ENCODE measurements at regions not wholly inside any gene's neighbourhood (a gene's known extent, or its start where the extent isn't known, plus 50 kb on each side); places are given as distances from the start of the nearest gene placed in this dataset.
"Not testable (repeated sequence)": the region's sequence is repeated elsewhere in the genome, so short reads cannot be mapped to it uniquely, and the experiment has no call there.

GRCh38 chr3:39739658-39740057 lies 69.8 kb upstream of the MYRIP start:
- H3K27me3 Mint-ChIP-seq: not testable (repeated sequence)

GRCh38 chr3:39744746-39745145 lies 64.7 kb upstream of the MYRIP start:
- POLR2A ChIA-PET: no interaction called here
- Mint-ChIP-seq H3K4me3 (no peak overlapping the region), H3K27me3 (peaks cover 7% of the 10 kb centered on the region), H3K36me3 (ENCODE audit: low read depth) (no peaks in the 10 kb centered on the region), H3K4me1 (no peaks in the 10 kb centered on the region), H3K27ac (no peak overlapping the region), H3K9me3 (no peaks in the 10 kb centered on the region)
- no peak for DNase-seq
- CTCF ChIA-PET: interaction anchor here (0.7 kb wide), 1 partner anchor 11 kb away, joined by 3 read pairs; no protein-coding TSS in a partner anchor

More at GRCh38 chr3:39739658-39740057, 69.8 kb upstream of the MYRIP start:
- H3K27ac Mint-ChIP-seq; POLR2A ChIA-PET; H3K36me3 Mint-ChIP-seq (ENCODE audit: low read depth); CTCF ChIA-PET; H3K9me3 Mint-ChIP-seq; H3K4me3 Mint-ChIP-seq; H3K4me1 Mint-ChIP-seq; DNase-seq: not testable (repeated sequence)

- Mint-ChIP-seq H3K4me1 (no peaks in the 10 kb centered on the region), H3K27ac (no peak overlapping the region), H3K4me3 (no peak overlapping the region), H3K36me3 (ENCODE audit: low read depth) (no peaks in the 10 kb centered on the region), H3K27me3 (no peaks in the 10 kb centered on the region), H3K9me3 (no peaks in the 10 kb centered on the region)
- no peak for DNase-seq
- POLR2A ChIA-PET: no interaction called here
- CTCF ChIA-PET: no interaction called here
Measured at GRCh38 chr3:39748002-39748401, 61.4 kb upstream of the MYRIP start.

GRCh38 chr3:39748763-39749162 lies 60.6 kb upstream of the MYRIP start:
- no peaks in the 10 kb centered on the region for H3K4me1 Mint-ChIP-seq
- CTCF ChIA-PET: no interaction called here
- no peaks in the 10 kb centered on the region for H3K9me3 Mint-ChIP-seq
- POLR2A ChIA-PET: no interaction called here
- DNase-seq: no peak
- no peak overlapping the region for H3K27ac Mint-ChIP-seq
- H3K27me3 Mint-ChIP-seq: no peaks in the 10 kb centered on the region
- H3K36me3 Mint-ChIP-seq (ENCODE audit: low read depth): no peaks in the 10 kb centered on the region
- no peak overlapping the region for H3K4me3 Mint-ChIP-seq

GRCh38 chr3:39750712-39751111 lies 58.7 kb upstream of the MYRIP start:
- ChIA-PET CTCF (no interaction called here), POLR2A (interaction anchor here (0.6 kb wide), 1 partner anchor 345 kb away, joined by 3 read pairs; no protein-coding TSS in a partner anchor)
- H3K27ac Mint-ChIP-seq: no peak overlapping the region
- H3K4me3 Mint-ChIP-seq: no peak overlapping the region
- DNase-seq: no peak
- no peaks in the 10 kb centered on the region for H3K4me1 Mint-ChIP-seq
- H3K36me3 Mint-ChIP-seq (ENCODE audit: low read depth): no peaks in the 10 kb centered on the region
- no peaks in the 10 kb centered on the region for H3K27me3 Mint-ChIP-seq
- no peaks in the 10 kb centered on the region for H3K9me3 Mint-ChIP-seq

DNA sequence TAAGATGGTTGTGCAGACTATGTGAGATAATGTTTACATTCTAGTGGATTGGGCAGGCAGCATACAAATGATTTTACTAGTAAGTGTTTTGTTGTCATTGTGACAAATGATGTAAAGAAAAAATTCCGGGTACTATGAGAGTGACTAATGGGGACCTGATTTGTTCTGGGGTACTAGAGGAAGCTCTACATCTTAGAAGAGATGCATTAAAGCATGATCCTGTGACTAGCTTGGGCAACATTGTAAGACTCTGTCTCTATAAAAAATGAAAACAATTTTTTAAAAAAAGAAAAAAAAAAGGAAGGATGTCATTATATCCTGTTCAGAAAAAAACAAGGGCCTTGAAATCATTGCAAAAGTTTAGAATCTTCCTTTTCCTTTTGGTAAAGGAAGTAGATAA lies 58.1 kb upstream of the MYRIP start:
- Mint-ChIP-seq H3K4me3 (no peak overlapping the region), H3K4me1 (no peaks in the 10 kb centered on the region)
- POLR2A ChIA-PET: no interaction called here

DNA sequence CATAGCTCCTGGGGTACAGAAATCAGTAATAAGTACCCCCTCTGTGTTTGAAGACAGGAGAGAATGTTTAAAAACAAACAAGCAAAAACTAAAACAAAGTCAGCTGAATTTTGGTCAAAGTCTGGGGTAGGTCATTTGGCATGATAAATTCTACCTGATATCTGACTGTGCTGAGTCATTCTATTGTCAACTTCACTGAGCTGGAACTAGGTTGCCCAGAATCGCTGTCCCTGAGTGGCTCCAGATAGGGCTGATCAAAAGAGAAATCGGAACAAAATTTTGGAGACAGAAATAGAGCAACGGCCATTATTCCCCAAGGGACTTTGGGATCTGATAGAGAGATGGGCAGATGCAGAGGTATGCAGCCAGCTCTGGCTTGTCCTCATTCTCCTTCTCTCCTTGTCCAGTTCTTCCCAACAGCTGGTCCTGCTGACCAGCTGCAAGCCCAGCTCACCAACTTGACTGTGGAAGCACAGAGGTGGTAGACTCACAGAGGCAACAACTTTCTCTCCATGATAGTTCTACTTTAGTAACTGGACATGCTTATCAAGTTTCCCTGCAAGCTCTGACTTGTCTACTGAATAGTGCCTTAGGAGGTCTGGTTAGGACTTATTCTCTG lies 57.3 kb upstream of the MYRIP start:
- Mint-ChIP-seq H3K9me3 (no peaks in the 10 kb centered on the region), H3K4me1 (no peaks in the 10 kb centered on the region), H3K4me3 (no peak overlapping the region), H3K36me3 (ENCODE audit: low read depth) (no peaks in the 10 kb centered on the region), H3K27ac (no peak overlapping the region), H3K27me3 (no peaks in the 10 kb centered on the region)
- ChIA-PET POLR2A (no interaction called here), CTCF (interaction anchor here (0.6 kb wide), 1 partner anchor 54 kb away, joined by 3 read pairs; no protein-coding TSS in a partner anchor)
- DNase-seq: no peak

More for the DNA sequence above, 58.1 kb upstream of the MYRIP start:
- no peak for DNase-seq
- Mint-ChIP-seq H3K36me3 (ENCODE audit: low read depth) (no peaks in the 10 kb centered on the region), H3K9me3 (no peaks in the 10 kb centered on the region), H3K27me3 (no peaks in the 10 kb centered on the region), H3K27ac (no peak overlapping the region)
- CTCF ChIA-PET: no interaction called here

- POLR2A ChIA-PET: interaction anchor here (0.6 kb wide), 1 partner anchor 23 kb away, joined by 3 read pairs; no protein-coding TSS in a partner anchor
- CTCF ChIA-PET: no interaction called here
- Mint-ChIP-seq H3K27ac (no peak overlapping the region), H3K36me3 (ENCODE audit: low read depth) (no peaks in the 10 kb centered on the region), H3K4me3 (no peak overlapping the region), H3K4me1 (no peaks in the 10 kb centered on the region), H3K27me3 (no peaks in the 10 kb centered on the region), H3K9me3 (no peaks in the 10 kb centered on the region)
- DNase-seq: no peak
Measured at GRCh38 chr3:39752751-39753150, 56.7 kb upstream of the MYRIP start.

- no peak overlapping the region for H3K27ac Mint-ChIP-seq
- CTCF ChIA-PET: no interaction called here
- no peaks in the 10 kb centered on the region for H3K27me3 Mint-ChIP-seq
- H3K4me1 Mint-ChIP-seq: no peaks in the 10 kb centered on the region
- POLR2A ChIA-PET: interaction anchor here (0.6 kb wide), 1 partner anchor 22 kb away, joined by 3 read pairs; no protein-coding TSS in a partner anchor
- no peaks in the 10 kb centered on the region for H3K9me3 Mint-ChIP-seq
- H3K36me3 Mint-ChIP-seq (ENCODE audit: low read depth): no peaks in the 10 kb centered on the region
- no peak for DNase-seq
- H3K4me3 Mint-ChIP-seq: no peak overlapping the region
Measured at GRCh38 chr3:39753391-39753790, 56.0 kb upstream of the MYRIP start.

GRCh38 chr3:39754549-39754948 lies 54.9 kb upstream of the MYRIP start:
- ChIA-PET CTCF (no interaction called here), POLR2A (no interaction called here)
- no peaks in the 10 kb centered on the region for H3K4me1 Mint-ChIP-seq
- DNase-seq: no peak
- H3K36me3 Mint-ChIP-seq (ENCODE audit: low read depth): no peaks in the 10 kb centered on the region
- H3K27ac Mint-ChIP-seq: no peak overlapping the region
- no peaks in the 10 kb centered on the region for H3K27me3 Mint-ChIP-seq
- no peaks in the 10 kb centered on the region for H3K9me3 Mint-ChIP-seq
- no peak overlapping the region for H3K4me3 Mint-ChIP-seq

- H3K4me3 Mint-ChIP-seq: no peak overlapping the region
Measured at GRCh38 chr3:39755100-39755499, 54.3 kb upstream of the MYRIP start.

GRCh38 chr3:39757307-39757706 lies 52.1 kb upstream of the MYRIP start:
- H3K4me3 Mint-ChIP-seq: no peak overlapping the region
- H3K27ac Mint-ChIP-seq: no peak overlapping the region
- no peaks in the 10 kb centered on the region for H3K4me1 Mint-ChIP-seq
- no peaks in the 10 kb centered on the region for H3K36me3 Mint-ChIP-seq (ENCODE audit: low read depth)
- ChIA-PET CTCF (no interaction called here), POLR2A (no interaction called here)
- no peaks in the 10 kb centered on the region for H3K27me3 Mint-ChIP-seq
- H3K9me3 Mint-ChIP-seq: no peaks in the 10 kb centered on the region
- no peak for DNase-seq

More at GRCh38 chr3:39755100-39755499, 54.3 kb upstream of the MYRIP start:
- no peaks in the 10 kb centered on the region for H3K27me3 Mint-ChIP-seq
- H3K27ac Mint-ChIP-seq: no peak overlapping the region
- ChIA-PET CTCF (no interaction called here), POLR2A (no interaction called here)
- no peaks in the 10 kb centered on the region for H3K9me3 Mint-ChIP-seq
- no peaks in the 10 kb centered on the region for H3K36me3 Mint-ChIP-seq (ENCODE audit: low read depth)
- no peaks in the 10 kb centered on the region for H3K4me1 Mint-ChIP-seq
- DNase-seq: no peak
